H1 (cell line): ENCODE measurements at regions not wholly inside any gene's neighbourhood (a gene's known extent, or its start where the extent isn't known, plus 50 kb on each side); places are given as distances from the start of the nearest gene placed in this dataset.

ENCODE experiments used
- BRCA1 ChIP-seq: IDR thresholded peaks from 2 replicates; pipeline ENCODE4 v1.6.1; 2012; ENCODE audit warnings: low read depth, low read length, improper control_type of control experiment
- NRF1 ChIP-seq: IDR thresholded peaks from 2 replicates; pipeline ENCODE4 v1.6.1; 2011; ENCODE audit warnings: mild to moderate bottlenecking, low read depth, low read length, improper control_type of control experiment
- POLR2A ChIP-seq, 2 experiments: IDR thresholded peaks; 1 replicate in 1 of 2; 2 replicates in 1 of 2; pipeline ENCODE4 v1.6.1; 2011; ENCODE audit warnings: low read depth in 2 of 2, low read length in 2 of 2, mild to moderate bottlenecking in 2 of 2; ENCODE audit errors: control extremely low read depth in 1 of 2

GRCh38 chr7:442457-442856 is 77.2 kb downstream of the PDGFA start (continued):
- no peak for TF ChIP-seq POLR2A (IDR thresholded peaks at IDR 0.05; ENCODE audit: control extremely low read depth in 1 of 2, low read depth in 2 of 2, low read length in 2 of 2)
- no peak for TF ChIP-seq BRCA1
- TF ChIP-seq NRF1, result no peak
